GM23248 (cell line): ENCODE measurements at regions not wholly inside any gene's neighbourhood (a gene's known extent, or its start where the extent isn't known, plus 50 kb on each side); places are given as distances from the start of the nearest gene placed in this dataset.

Source experiments
- EZH2 ChIP-seq: fragments of 200-600 bp; sonication (generic); IDR thresholded peaks from 2 replicates; pipeline ENCODE4 v1.6.1; 2018; ENCODE audit warnings: antibody characterized with exemption, mild to moderate bottlenecking; ENCODE audit not compliant: insufficient read depth, poor library complexity, severe bottlenecking
- EZH2phosphoT487 ChIP-seq: fragments of 200-600 bp; sonication (generic); IDR thresholded peaks from 2 replicates; pipeline ENCODE4 v1.6.1; 2018; ENCODE audit warnings: antibody characterized with exemption, moderate library complexity, mild to moderate bottlenecking, low read depth; ENCODE audit not compliant: insufficient read depth

DNA sequence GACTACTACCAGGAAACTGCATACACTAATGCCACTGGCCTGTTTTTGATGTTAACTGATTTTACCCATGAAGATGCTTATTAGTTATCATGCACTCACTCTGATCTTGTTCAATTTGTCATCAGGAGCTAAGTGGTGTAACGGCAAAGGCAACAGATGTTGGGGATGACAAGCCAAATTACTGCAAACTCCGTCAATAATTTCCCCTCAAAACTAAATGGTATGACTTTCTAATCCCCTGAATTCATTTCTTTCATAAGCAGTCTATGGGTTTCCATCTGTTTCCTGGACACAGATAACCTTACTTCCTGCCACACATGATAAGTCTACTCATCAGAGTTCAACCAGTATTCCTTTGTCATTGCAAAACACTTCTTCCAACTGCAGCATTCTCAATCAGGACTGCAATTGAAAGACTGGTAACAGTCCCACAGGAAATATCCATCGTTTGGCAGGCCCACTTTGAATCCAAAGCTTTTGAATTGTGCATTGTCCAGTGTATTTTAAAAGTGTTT, 96.2 kb upstream of the SMC2 start:
- TF ChIP-seq EZH2phosphoT487: no peak
- TF ChIP-seq EZH2: no peak
